Skeletal muscle cell (primary cell): ENCODE measurements at regions not wholly inside any gene's neighbourhood (a gene's known extent, or its start where the extent isn't known, plus 50 kb on each side); places are given as distances from the start of the nearest gene placed in this dataset.
"Not testable (repeated sequence)": the region's sequence is repeated elsewhere in the genome, so short reads cannot be mapped to it uniquely, and the experiment has no call there.

Source experiments
- DNase-seq: peaks from one replicate; pipeline ENCODE4 v3.0.0-alpha.2; 2010; ENCODE audit warnings: low read depth
- H3K4me3 ChIP-seq: 2 replicates; pipeline ENCODE4 v1.5.1; 2011; ENCODE audit warnings: low read depth, mild to moderate bottlenecking, control low read depth, low read length, moderate library complexity

DNA sequence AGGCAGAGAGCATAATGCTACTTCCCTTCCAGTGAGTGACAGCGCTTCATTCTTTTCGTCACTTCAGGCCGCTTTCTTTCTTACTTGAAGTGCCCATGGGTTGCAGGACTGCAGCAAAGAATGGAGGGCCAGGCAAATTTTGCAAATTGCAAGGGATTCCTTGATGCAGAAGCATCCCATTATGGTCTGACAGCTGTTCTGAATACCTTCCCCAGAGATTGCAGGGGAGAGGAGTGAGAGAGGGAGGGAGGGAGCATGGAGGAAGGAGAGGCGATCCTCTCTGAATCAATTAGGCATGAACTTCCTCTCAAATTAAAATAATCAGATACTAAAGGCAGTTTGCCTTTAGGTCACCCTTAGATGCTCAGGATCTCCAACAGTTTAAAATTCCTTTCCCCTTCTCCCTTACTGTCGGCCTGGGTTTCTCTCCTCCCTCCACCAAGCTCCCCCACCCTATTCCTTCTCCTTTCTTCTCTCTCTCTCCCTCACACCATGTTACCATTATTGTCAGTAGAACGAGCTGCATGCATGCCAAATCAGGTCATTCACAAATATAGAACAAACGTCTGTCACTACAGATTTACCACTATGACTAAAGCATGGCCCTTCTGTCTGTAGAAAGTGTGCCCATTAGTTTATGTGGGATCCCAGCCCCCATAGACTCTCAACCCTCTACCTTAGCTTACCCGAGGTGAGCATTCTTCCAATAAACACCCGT is 289.2 kb downstream of the CD83 start:
- DNase-seq, result no peak
- no peak overlapping the region for H3K4me3 ChIP-seq

- no peak overlapping the region for H3K4me3 ChIP-seq
These were observed 290.9 kb downstream of the CD83 start for GRCh38 chr6:14408446-14408845.

DNA sequence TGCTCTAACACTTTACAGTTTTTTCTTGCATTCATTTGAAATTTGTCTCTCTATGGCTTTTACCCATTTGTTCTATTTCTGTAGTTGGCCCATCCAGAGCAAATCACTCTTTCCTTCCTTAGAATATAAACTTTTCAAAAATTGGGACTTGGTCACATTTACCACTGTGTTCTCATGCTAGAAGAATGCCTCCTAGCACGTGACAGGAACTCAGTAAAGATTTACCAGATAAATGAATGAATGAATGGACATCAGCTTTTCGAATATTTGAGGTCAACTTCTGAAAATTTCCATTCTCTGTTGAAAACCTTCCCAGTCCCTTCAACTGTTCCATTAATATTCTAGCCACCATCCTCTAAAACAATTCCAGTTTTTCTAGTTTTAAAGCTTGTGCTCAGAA is 294.5 kb downstream of the CD83 start:
- H3K4me3 ChIP-seq, result no peak overlapping the region
- DNase-seq, result no peak

More at GRCh38 chr6:14408446-14408845, 290.9 kb downstream of the CD83 start:
- no peak for DNase-seq

DNA sequence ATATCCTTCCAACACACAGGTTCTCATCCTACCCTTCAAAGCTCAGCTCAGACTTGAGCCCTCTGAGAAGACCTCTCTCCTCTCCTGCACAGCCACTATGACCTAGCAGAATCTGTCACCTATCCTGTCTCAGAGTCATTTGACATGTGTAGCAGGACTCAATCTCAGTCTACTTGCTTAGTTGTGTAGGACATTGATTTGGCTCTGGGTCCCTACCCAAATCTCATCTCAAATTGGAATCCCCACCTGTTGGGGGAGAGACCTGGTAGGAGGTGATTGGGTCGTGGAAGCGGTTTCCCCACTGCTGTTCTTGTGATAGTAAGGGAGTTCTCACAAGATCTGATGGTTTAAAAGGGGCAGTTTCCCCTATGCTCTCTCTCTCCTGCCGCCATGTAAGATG is 297.9 kb downstream of the CD83 start:
- DNase-seq, result no peak
- no peak overlapping the region for H3K4me3 ChIP-seq

DNA sequence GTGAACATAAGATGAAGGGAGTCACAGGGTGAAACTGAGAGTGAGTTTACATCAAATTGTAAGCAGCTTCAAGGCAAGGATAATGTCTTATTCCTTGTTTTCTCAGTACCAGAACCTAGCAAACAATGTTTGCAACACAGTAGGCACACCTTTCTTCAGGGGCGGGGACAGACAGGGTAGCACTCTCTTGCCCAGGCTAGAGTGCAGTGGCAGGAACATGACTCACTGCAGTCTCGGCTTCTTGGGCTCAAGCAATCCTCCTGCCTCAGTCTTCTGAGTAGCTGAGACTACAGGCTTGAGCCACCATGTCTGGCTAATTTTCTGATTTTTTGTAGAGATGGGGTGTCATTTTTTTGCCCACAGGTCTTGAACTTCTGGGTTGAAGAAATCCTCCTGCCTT is 299.8 kb downstream of the CD83 start:
- no peak overlapping the region for H3K4me3 ChIP-seq
- no peak for DNase-seq

DNA sequence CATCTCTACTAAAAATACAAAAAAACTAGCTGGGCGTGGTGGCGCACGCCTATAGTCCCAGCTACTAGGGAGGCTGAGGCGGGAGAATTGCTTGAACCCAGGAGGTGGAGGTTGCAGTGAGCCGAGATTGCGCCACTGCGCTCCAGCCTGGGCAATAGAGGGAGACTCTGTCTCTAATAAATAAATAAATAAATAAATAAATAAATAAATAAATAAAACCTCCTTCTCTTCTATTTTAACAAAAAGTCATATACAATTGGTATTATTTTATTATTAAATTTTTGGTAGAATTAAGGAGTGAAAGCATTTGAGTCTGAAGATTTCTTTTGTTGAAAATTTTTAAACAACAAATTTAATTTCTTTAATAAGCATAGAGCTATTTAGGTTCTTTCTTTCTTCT is 301.7 kb downstream of the CD83 start:
- not testable (repeated sequence) for H3K4me3 ChIP-seq, DNase-seq

DNA sequence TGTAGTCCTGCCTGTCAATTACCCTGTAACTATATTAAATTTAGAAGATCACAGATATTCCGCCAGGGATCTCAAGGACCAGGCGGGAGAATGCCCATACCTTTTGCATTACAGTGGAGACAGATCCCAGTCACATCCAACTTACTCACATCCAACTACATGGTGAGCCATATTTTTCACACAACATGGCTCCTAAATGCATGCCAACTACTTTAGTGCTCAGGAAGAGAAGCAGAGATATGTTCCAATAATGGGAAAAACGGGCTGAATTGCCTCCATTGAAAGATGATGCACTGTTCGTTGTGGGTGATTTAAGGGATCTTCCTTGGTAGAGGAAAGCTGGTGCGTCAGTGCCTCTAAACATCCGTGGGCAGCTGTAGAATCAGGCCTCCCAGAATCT is 304.5 kb downstream of the CD83 start:
- H3K4me3 ChIP-seq, result no peak overlapping the region
- DNase-seq, result no peak

DNA sequence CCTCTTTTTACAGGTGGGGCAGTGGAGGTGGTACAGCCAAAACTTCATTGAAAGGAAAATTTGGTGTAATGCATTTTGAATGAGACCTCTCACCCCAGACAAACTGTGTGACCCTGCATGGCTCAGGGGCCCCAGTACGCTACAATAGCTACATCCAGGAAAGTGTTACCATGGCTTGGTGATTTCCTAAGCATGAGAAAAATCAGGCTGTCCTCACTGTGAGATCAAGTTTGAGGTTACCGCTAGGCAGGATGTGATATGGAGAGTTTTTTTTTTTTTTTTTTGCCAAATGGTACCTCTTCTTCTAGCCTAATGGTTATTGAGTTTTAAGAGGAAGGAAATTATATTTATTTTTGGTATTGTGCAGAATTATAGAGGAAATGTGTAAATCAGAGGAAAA is 305.3 kb downstream of the CD83 start:
- H3K4me3 ChIP-seq, result no peak overlapping the region
- DNase-seq, result no peak

- DNase-seq, result peak; percentile 83
- no peak overlapping the region for H3K4me3 ChIP-seq
These were observed 305.8 kb downstream of the CD83 start for GRCh38 chr6:14423330-14423729.

DNA sequence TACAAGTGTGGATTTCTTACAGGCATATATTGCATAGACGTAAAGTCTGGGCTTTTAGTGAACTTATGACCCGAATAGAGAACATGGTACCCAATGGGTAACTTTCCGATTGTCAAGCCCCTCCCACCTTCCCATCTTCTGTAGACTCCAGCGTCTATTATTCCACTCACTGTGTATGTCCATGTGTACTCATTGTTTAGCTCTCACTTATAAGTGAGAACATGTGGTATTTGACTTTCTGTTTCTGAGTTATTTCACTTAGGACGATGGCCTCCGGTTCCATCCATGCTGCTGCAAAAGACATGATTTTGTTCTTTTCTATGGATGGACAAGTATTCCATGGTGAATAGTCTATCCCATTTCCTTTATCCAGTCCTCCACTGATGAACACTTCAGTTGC is 306.4 kb downstream of the CD83 start:
- DNase-seq, result no peak
- no peak overlapping the region for H3K4me3 ChIP-seq

DNA sequence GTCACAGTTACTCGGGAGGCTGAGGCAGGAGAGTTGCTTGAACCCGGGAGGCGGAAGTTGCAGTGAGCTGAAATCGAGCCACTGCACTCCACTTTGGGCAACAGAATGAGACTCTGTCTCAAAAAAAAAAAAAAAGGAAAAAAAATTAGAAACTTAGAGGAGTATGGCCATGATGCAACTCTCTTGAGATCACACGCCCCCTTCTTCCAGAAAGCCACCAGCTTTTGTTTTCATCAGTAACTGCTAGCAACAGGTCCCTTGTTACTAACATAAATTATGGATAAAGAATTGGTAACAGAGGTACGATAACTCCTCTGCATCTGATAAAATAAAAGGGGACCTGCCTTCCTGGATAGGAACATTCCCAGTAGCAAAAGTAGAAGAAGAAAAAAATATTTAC is 308.2 kb downstream of the CD83 start:
- H3K4me3 ChIP-seq, result no peak overlapping the region
- DNase-seq, result no peak

- H3K4me3 ChIP-seq, result no peak overlapping the region
- DNase-seq, result no peak
These were observed 308.7 kb downstream of the CD83 start for GRCh38 chr6:14426281-14426680.

DNA sequence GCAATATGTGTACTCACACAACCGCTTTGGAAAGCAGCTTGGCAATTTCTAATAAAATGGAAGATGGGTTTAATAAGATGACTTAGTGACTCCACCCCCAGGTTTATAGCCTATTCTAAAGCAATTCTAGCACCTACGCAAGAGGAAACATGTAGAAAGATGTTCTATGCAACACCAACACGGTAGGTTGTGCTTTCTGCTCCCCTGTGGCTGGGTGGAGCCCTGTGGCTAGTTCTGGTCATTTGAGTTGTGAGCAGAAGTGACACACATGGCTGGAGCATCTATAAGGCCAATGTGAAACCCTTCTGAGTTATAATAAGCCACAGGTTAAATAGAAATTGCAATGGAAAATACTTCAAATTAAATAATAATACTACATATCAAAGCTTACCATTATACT is 310.7 kb downstream of the CD83 start:
- no peak overlapping the region for H3K4me3 ChIP-seq
- DNase-seq, result no peak

DNA sequence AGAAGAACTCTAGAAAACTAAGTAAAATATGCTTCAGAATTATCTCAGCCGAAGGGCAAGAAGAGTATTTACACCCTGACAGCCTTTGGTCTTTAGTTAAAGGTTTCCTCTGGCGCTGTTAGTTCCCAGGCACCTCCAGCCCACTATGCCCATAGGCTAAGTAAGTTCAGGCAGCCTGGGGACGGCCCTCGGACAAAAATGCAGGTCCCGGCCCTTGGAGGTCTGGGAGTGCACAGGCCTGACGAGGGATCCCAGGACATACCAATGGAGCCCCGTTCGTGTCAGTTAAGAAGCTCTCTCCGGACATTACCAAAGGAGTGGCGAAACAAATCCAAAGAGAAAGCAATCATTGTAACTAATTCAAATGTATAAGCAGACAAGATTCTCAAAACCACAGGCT is 311.8 kb downstream of the CD83 start:
- H3K4me3 ChIP-seq, result no peak overlapping the region

DNA sequence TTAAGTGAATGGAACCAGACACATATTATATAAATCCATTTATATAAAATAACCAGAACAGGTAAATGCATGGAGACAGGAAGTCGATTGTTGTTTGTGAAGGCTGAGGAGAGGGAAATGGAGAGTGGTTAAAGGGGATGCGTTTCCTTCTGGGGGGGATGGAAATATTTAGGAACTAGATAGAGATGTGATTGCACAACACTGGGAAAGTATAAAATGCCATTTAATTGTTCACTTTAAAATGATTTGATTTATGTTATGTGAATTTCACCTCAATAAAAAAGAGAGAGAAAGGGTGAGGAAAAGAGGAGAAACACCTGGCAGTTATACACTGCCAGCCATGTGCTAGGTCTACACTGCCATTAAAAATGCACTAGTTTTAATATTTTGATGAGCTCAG is 312.6 kb downstream of the CD83 start:
- no peak for DNase-seq

More for the DNA sequence above, 311.8 kb downstream of the CD83 start:
- no peak for DNase-seq

DNA sequence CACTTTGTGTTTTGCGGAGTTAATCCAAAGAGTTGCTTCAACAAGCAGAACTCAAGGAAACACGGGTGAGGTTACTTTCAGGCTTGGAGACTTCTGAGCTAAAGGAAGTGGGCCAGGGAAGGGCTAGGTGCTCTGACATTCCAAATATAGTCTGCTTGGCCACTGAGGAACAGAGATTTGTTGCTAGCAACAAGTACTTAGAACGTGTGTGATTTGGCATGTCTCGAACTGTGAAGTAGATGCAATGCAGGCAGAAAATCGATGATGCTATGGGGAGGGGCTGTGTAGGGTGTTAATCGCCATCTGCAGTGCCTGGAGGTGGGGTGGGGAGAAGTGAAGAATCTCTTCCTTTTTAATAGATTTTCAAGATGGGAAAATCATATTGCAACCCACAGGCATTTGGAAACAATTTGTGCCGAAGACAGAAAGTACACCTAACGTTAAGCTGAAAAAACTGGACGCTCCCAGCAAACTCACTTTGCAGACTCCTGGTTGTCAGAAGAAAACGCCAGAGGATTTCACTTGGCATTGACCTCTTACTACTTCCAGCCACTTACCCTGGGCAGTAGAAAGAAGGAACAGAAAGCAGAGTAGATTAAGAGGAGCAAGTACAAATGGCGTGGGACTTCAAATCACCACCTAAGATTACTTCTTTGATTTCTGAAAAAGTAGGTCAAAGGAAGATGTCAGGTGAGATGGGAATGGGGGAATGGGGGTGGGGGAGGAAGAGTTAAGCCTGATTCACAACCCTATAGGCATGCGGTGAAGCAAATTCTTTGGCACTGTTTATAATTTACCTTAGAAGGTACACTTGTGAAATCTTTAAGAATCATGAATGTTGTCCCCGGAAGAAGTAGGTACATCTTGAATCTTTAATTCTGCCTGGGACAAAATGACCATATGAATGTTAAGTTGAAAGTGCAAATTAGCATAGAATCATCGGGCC is 314.1 kb downstream of the CD83 start:
- H3K4me3 ChIP-seq, result no peak overlapping the region
- DNase-seq, result no peak

More for the DNA sequence above, 312.6 kb downstream of the CD83 start:
- H3K4me3 ChIP-seq, result no peak overlapping the region

GRCh38 chr6:14434916-14435690 is 317.5 kb downstream of the CD83 start:
- DNase-seq, result no peak
- H3K4me3 ChIP-seq, result no peak overlapping the region

DNA sequence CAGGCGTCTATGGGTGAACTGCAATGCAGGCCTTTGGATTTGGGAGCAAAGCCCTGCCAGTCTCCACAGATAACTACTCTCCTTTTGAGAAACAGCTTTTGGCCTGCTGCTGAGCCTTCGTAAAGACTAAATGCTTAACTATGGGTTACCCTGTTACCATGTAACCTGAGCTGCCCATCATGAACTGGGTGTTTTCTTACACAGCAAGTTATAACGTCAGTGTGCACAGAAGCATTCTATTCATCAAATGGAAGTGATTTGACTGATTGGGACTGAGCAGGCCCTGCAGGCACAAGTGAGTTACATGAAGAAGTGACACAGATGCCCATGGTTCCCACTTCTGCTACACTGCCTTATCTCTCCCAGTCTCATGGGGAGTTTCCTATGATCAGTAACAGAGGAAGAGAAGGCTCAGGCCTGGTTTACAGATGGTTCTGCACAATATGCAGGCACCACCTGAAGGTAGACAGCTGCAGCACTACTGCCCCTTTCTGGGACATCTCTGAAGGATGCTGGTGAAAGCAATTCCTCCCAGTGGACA is 319.1 kb downstream of the CD83 start:
- no peak for DNase-seq

GRCh38 chr6:14439419-14439818 is 321.8 kb downstream of the CD83 start:
- no peak for DNase-seq
- no peak overlapping the region for H3K4me3 ChIP-seq

More for the DNA sequence above, 319.1 kb downstream of the CD83 start:
- no peak overlapping the region for H3K4me3 ChIP-seq
